Vagina (tissue), 2 donors: ENCODE measurements at regions not wholly inside any gene's neighbourhood (a gene's known extent, or its start where the extent isn't known, plus 50 kb on each side); places are given as distances from the start of the nearest gene placed in this dataset.

Experiments
- CTCF ChIP-seq, 3 experiments: fragments of 450-650 bp in 2 of 3; fragments of 200-600 bp in 1 of 3; sonication (generic) in 1 of 3; IDR thresholded peaks; one replicate each; pipeline ENCODE4 v1.5.1; 2017 to 2019; ENCODE audit warnings: antibody characterized with exemption in 3 of 3, mild to moderate bottlenecking in 2 of 3, moderate library complexity in 2 of 3
- POLR2AphosphoS5 ChIP-seq, 2 donors: sonication (generic); formaldehyde crosslinking; IDR thresholded peaks; one replicate each; pipeline ENCODE4 v1.9.0; 2017; ENCODE audit warnings: antibody characterized with exemption in 2 of 2, mild to moderate bottlenecking in 2 of 2, low read depth in 1 of 2; ENCODE audit not compliant: insufficient read depth in 1 of 2

GRCh38 chr5:39628348-39628747 is 203.6 kb upstream of the DAB2 start:
- TF ChIP-seq CTCF (IDR thresholded peaks at IDR 0.05) (no peak), POLR2AphosphoS5 (IDR thresholded peaks at IDR 0.05; ENCODE audit: insufficient read depth in 1 of 2, low read depth in 1 of 2) (no peak)
